Prostate gland (tissue), 2 donors: ENCODE measurements at regions not wholly inside any gene's neighbourhood (a gene's known extent, or its start where the extent isn't known, plus 50 kb on each side); places are given as distances from the start of the nearest gene placed in this dataset.

Source experiments
- DNase-seq: peaks from one replicate; pipeline ENCODE4 v3.0.0-alpha.2; 2019; ENCODE audit warnings: low spot score
- H3K27ac ChIP-seq, 2 donors: fragments of 200-600 bp; sonication (generic); 2 replicates each; pipeline ENCODE4 v1.5.1; 2017 to 2019
- H3K27me3 ChIP-seq: fragments of 200-600 bp; sonication (generic); replicated peaks from 2 replicates; pipeline ENCODE4 v1.5.1; 2019; ENCODE audit not compliant: insufficient read depth
- H3K36me3 ChIP-seq, 2 donors: fragments of 200-600 bp; sonication (generic); 1 replicate in 1 of 2; 2 replicates in 1 of 2; pipeline versions ENCODE4 v1.5.1 to v1.8.1; 2017 to 2019
- H3K4me1 ChIP-seq: fragments of 200-600 bp; sonication (generic); replicated peaks from 2 replicates; pipeline ENCODE4 v1.5.1; 2019
- H3K4me3 ChIP-seq, 2 donors: fragments of 200-600 bp; sonication (generic); 2 replicates each; pipeline ENCODE4 v1.5.1; 2017 to 2019
- H3K9me3 ChIP-seq: fragments of 200-600 bp; sonication (generic); 2 replicates; pipeline ENCODE4 v1.5.1; 2017
- POLR2A ChIP-seq: fragments of 450-650 bp; IDR thresholded peaks from one replicate; pipeline ENCODE4 v1.6.1; 2016; ENCODE audit warnings: antibody characterized with exemption, mild to moderate bottlenecking
- POLR2AphosphoS5 ChIP-seq: sonication (generic); formaldehyde crosslinking; IDR thresholded peaks from one replicate; pipeline ENCODE4 v1.6.1; 2017; ENCODE audit warnings: antibody characterized with exemption
- WGBS: methylation state at CpG from one replicate; pipeline ENCODE4 v1.1.5; 2018; 5-methylcytosine and 5-hydroxymethylcytosine counted together
- intact Hi-C: fragments of 100-400 bp; cut with DNase I; formaldehyde crosslinking; loops from one replicate; pipeline ENCODE4 v1.14.2; 2022
- TF ChIP-seq, protein P1 (sequence below), 4 experiments: fragments of 200-600 bp in 2 of 4; fragments of 450-650 bp in 2 of 4; sonication (generic) in 2 of 4; IDR thresholded peaks; 1 replicate in 3 of 4; 2 replicates in 1 of 4; pipeline ENCODE4 v1.5.1; 2016 to 2019; ENCODE audit warnings: antibody characterized with exemption in 4 of 4, mild to moderate bottlenecking in 2 of 4, moderate library complexity in 2 of 4

DNA sequence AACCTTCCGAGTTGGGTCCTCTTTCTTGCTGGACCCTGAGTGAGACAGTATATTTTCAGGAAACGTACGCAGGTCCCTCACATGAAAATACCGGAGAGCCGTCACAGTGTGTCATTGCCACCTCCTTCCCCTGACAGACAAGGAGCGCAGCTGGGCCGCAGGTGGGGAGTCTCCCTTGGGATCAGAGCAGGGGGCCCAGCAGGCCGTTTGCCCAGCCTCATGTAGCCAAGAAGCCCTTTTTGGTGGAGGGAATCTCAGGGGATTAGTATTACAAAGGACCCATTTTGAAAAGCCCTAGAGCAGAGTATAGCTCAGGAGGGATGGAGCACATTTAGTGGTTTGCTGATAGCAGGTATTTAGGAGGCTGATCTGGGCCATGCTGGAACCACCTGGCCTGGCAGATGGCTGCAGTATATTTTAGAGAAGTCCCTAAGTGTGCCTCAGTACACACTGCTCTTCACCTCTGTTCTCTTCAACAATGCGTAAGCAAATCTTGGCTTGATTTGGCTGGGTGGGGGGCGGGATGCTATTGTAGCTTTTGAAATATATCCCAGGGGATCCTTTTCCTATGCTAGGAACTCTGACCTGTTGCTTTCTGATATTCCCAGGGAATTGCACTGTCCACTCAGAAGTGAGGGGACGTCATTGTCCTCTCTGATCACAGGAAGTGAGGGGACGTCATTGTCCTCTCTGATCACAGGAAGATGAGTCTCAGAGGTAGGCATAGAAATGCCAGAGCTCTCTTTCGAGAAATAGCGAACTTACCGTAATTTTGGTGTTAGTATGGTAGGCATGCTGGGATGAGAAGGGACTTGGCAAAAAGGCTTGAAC, 171.9 kb downstream of the HRH4 start:
- Histone ChIP-seq H3K4me1 (no peaks in the 10 kb centered on the region), H3K27ac (no peak overlapping the region), H3K36me3 (no peaks in the 10 kb centered on the region), H3K4me3 (no peak overlapping the region), H3K9me3 (no peaks in the 10 kb centered on the region), H3K27me3 (no peaks in the 10 kb centered on the region)
- intact Hi-C loops: no loop called here
- 88% methylated on average over 15 of the region's 15 CpGs for WGBS
- TF ChIP-seq POLR2A: no peak
- TF ChIP-seq POLR2AphosphoS5: no peak
- TF ChIP-seq, protein P1, sequence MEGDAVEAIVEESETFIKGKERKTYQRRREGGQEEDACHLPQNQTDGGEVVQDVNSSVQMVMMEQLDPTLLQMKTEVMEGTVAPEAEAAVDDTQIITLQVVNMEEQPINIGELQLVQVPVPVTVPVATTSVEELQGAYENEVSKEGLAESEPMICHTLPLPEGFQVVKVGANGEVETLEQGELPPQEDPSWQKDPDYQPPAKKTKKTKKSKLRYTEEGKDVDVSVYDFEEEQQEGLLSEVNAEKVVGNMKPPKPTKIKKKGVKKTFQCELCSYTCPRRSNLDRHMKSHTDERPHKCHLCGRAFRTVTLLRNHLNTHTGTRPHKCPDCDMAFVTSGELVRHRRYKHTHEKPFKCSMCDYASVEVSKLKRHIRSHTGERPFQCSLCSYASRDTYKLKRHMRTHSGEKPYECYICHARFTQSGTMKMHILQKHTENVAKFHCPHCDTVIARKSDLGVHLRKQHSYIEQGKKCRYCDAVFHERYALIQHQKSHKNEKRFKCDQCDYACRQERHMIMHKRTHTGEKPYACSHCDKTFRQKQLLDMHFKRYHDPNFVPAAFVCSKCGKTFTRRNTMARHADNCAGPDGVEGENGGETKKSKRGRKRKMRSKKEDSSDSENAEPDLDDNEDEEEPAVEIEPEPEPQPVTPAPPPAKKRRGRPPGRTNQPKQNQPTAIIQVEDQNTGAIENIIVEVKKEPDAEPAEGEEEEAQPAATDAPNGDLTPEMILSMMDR (IDR thresholded peaks at IDR 0.05): no peak
- no peak for DNase-seq

GRCh38 chr18:24633121-24633520, 172.7 kb downstream of the HRH4 start:
- no peaks in the 10 kb centered on the region for H3K36me3 ChIP-seq
- no peak overlapping the region for H3K4me3 ChIP-seq
- no peaks in the 10 kb centered on the region for H3K27me3 ChIP-seq
- no peak for DNase-seq
- no peaks in the 10 kb centered on the region for H3K9me3 ChIP-seq
- intact Hi-C loops: no loop called here
- H3K27ac ChIP-seq: no peak overlapping the region
- no peaks in the 10 kb centered on the region for H3K4me1 ChIP-seq
- TF ChIP-seq POLR2A: no peak
- TF ChIP-seq POLR2AphosphoS5: no peak
- TF ChIP-seq, protein P1 (IDR thresholded peaks at IDR 0.05): no peak
- 98% methylated on average over 3 of the region's 3 CpGs for WGBS

GRCh38 chr18:24649571-24649970, 189.1 kb downstream of the HRH4 start:
- Histone ChIP-seq H3K9me3 (no peaks in the 10 kb centered on the region), H3K27ac (no peak overlapping the region), H3K27me3 (no peaks in the 10 kb centered on the region), H3K36me3 (no peaks in the 10 kb centered on the region), H3K4me3 (no peak overlapping the region), H3K4me1 (no peaks in the 10 kb centered on the region)
- no peak for DNase-seq
- TF ChIP-seq POLR2AphosphoS5 (no peak), POLR2A (no peak)
- TF ChIP-seq, protein P1 (IDR thresholded peaks at IDR 0.05): no peak
- WGBS: 87% methylated on average over 4 of the region's 4 CpGs
- intact Hi-C loops: no loop called here

DNA sequence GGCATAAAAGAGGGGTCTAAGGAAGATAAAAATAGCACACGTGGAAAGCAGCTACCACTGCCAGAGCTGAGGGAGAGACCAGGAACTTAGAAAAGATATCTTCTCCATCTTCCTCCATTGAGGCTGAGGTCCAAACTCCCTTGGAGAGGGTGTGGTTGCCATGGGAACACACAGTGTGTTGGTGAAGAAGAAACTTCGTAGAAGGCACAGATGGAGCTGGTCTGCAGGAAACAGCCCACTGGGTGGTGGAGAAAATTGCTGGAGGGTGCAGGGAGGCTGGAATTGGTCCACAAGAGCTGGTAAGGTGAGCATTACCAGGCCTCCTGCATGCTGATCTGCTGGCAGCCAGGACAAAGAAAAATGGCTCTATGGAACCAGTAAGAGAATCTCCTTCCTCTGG, 191.0 kb downstream of the HRH4 start:
- no peak for TF ChIP-seq POLR2A
- TF ChIP-seq, protein P1 (IDR thresholded peaks at IDR 0.05): no peak
- TF ChIP-seq POLR2AphosphoS5: no peak
- DNase-seq: no peak
- Histone ChIP-seq H3K9me3 (no peaks in the 10 kb centered on the region), H3K4me1 (no peaks in the 10 kb centered on the region), H3K27ac (no peak overlapping the region), H3K36me3 (no peaks in the 10 kb centered on the region), H3K4me3 (no peak overlapping the region), H3K27me3 (no peaks in the 10 kb centered on the region)
- intact Hi-C loops: no loop called here
- WGBS: 64% methylated on average over 2 of the region's 2 CpGs

DNA sequence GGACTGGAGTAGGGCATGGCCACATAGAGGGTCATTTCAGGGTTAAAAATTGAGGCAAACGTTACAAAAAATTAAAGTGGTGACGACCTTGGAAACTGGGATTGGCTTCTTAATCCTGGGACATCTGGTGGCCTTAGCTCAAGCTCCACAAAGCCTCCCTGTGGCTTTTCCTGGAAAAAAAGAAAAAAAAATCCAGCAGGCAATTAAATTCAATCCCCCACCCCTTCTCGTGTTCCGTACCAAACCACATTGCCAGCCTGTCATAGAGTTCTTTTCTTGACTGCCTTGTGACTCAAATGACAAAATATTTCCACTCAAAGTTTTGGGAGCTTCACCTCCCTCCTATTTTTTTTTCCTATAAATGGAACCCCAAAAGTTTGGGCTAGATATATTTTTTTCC, 195.6 kb downstream of the HRH4 start:
- Histone ChIP-seq H3K27me3 (no peaks in the 10 kb centered on the region), H3K36me3 (no peaks in the 10 kb centered on the region), H3K27ac (no peak overlapping the region), H3K9me3 (no peaks in the 10 kb centered on the region), H3K4me3 (no peak overlapping the region), H3K4me1 (no peaks in the 10 kb centered on the region)
- no peak for TF ChIP-seq POLR2A
- TF ChIP-seq, protein P1 (IDR thresholded peaks at IDR 0.05): no peak
- no peak for TF ChIP-seq POLR2AphosphoS5
- no peak for DNase-seq
- WGBS: 46% methylated on average over 4 of the region's 4 CpGs
- intact Hi-C loops: no loop called here
